ENCODE measurements at regions not wholly inside any gene's neighbourhood (a gene's known extent, or its start where the extent isn't known, plus 50 kb on each side); places are given as distances from the start of the nearest gene placed in this dataset.

GRCh38 chrX:9196961-9197640 lies 163.2 kb upstream of the FAM9B start (continued):
- TF ChIP-seq KDM5A (IDR thresholded peaks at IDR 0.05; ENCODE audit: low read length): no peak
- no peak for TF ChIP-seq EGR1 (IDR thresholded peaks at IDR 0.05; ENCODE audit: borderline replicate concordance, low read depth, low read length)
